A673 (cell line): ENCODE measurements at regions not wholly inside any gene's neighbourhood (a gene's known extent, or its start where the extent isn't known, plus 50 kb on each side); places are given as distances from the start of the nearest gene placed in this dataset.

Experiments
- CTCF ChIP-seq: fragments of 300-800, 200-600 bp; sonication (generic); conservative IDR thresholded peaks from 2 replicates; pipeline ENCODE4 v1.5.1; 2017; ENCODE audit warnings: low read depth, mild to moderate bottlenecking, antibody characterized with exemption, low read length, moderate library complexity, mixed read lengths
- EZH2 ChIP-seq: fragments of 200-600 bp; sonication (generic); IDR thresholded peaks from 2 replicates; pipeline ENCODE4 v1.6.1; 2017; ENCODE audit warnings: borderline replicate concordance, low read depth, mild to moderate bottlenecking, mixed read lengths, antibody characterized with exemption, low read length; ENCODE audit not compliant: poor library complexity, severe bottlenecking

GRCh38 chr2:111623380-111623779 lies 260.6 kb downstream of the ANAPC1 start:
- TF ChIP-seq CTCF = no peak
- TF ChIP-seq EZH2 = no peak
